SK-N-SH (cell line): ENCODE measurements at regions not wholly inside any gene's neighbourhood (a gene's known extent, or its start where the extent isn't known, plus 50 kb on each side); places are given as distances from the start of the nearest gene placed in this dataset.

Experiments
- CTCF ChIA-PET: fragments of 300-600, 350-600 bp; formaldehyde crosslinking; extraction: SDS; loops from one replicate; lab custom pipeline; 2021; lab: Yijun Ruan, JAX
- POLR2A ChIA-PET: fragments of 350-600 bp; sonication (Branson Sonifier 250); formaldehyde crosslinking; extraction: SDS; loops from one replicate; lab custom pipeline; 2020; ENCODE audit warnings: antibody characterized with exemption, inconsistent platforms; lab: Yijun Ruan, JAX
- DNase-seq: peaks from one replicate; pipeline ENCODE4 v3.0.0; 2012
- H2AFZ ChIP-seq: fragments of 200-600 bp; sonication (generic); 2 replicates; pipeline ENCODE4 v1.8.1; 2016; ENCODE audit warnings: antibody characterized with exemption, mild to moderate bottlenecking, low read depth
- H3F3A ChIP-seq: fragments of 200-600 bp; sonication (generic); replicated peaks from 2 replicates; pipeline ENCODE3; 2016; ENCODE audit warnings: antibody characterized with exemption, mild to moderate bottlenecking; ENCODE audit not compliant: insufficient read depth
- H3K27ac ChIP-seq, 2 experiments: fragments of 200-500 bp in 1 of 2; fragments of 200-600 bp in 1 of 2; sonication (Bioruptor generic) in 1 of 2; sonication (generic), shearing (Covaris generic) in 1 of 2; 2 replicates each; pipeline versions ENCODE4 v1.5.1 to v1.6.1; 2014 to 2016; ENCODE audit warnings: low read depth in 2 of 2, inconsistent platforms in 1 of 2, low read length in 1 of 2, mild to moderate bottlenecking in 1 of 2, mixed read lengths in 1 of 2
- H3K27me3 ChIP-seq: fragments of 200-600 bp; sonication (generic), shearing (Covaris generic); 2 replicates; pipeline ENCODE4 v1.6.1; 2016; ENCODE audit warnings: mixed run types; ENCODE audit not compliant: insufficient read depth
- H3K36me3 ChIP-seq, 2 experiments: fragments of 200-500 bp in 1 of 2; fragments of 200-600 bp in 1 of 2; sonication (Bioruptor generic) in 1 of 2; sonication (generic) in 1 of 2; replicated peaks in 1 of 2; 2 replicates each; pipeline versions ENCODE3 to v1.5.1; 2014 to 2016; ENCODE audit warnings: low read length in 1 of 2, mild to moderate bottlenecking in 1 of 2; ENCODE audit not compliant: insufficient read depth in 2 of 2, control insufficient read depth in 1 of 2
- H3K4me1 ChIP-seq, 2 experiments: fragments of 200-500 bp in 1 of 2; fragments of 200-600 bp in 1 of 2; sonication (Bioruptor generic) in 1 of 2; sonication (generic), shearing (Covaris generic) in 1 of 2; 2 replicates each; pipeline versions ENCODE4 v1.5.1 to v1.6.1; 2014 to 2016; ENCODE audit warnings: low read depth in 1 of 2, low read length in 1 of 2, mixed run types in 1 of 2; ENCODE audit not compliant: insufficient read depth in 2 of 2, control insufficient read depth in 1 of 2
- H3K4me2 ChIP-seq: fragments of 200-600 bp; sonication (generic), shearing (Covaris generic); 2 replicates; pipeline ENCODE4 v1.6.1; 2017; ENCODE audit warnings: mixed run types
- H3K4me3 ChIP-seq, 2 experiments: fragments of 200-500 bp in 1 of 2; fragments of 200-600 bp in 1 of 2; sonication (Bioruptor generic) in 1 of 2; sonication (generic), shearing (Covaris generic) in 1 of 2; 2 replicates each; pipeline versions ENCODE4 v1.5.1 to v1.8.1; 2014 to 2016; ENCODE audit warnings: low read depth in 2 of 2, inconsistent platforms in 1 of 2, low read length in 1 of 2, mild to moderate bottlenecking in 1 of 2, mixed read lengths in 1 of 2, moderate library complexity in 1 of 2
- H3K79me2 ChIP-seq: fragments of 200-600 bp; sonication (generic); 2 replicates; pipeline ENCODE4 v1.8.1; 2017; ENCODE audit warnings: mild to moderate bottlenecking; ENCODE audit not compliant: insufficient read depth
- H3K9ac ChIP-seq: fragments of 200-600 bp; sonication (generic); 2 replicates; pipeline ENCODE4 v1.6.1; 2017; ENCODE audit warnings: mixed run types
- H3K9me2 ChIP-seq: fragments of 200-600 bp; sonication (generic); 2 replicates; pipeline ENCODE4 v1.6.1; 2017; ENCODE audit warnings: mixed run types
- H3K9me3 ChIP-seq: fragments of 200-600 bp; sonication (generic); 2 replicates; pipeline ENCODE4 v1.6.1; 2017; ENCODE audit warnings: mixed run types, mild to moderate bottlenecking, moderate library complexity
- H4K20me1 ChIP-seq: fragments of 200-600 bp; sonication (generic); 2 replicates; pipeline ENCODE4 v1.6.1; 2017; ENCODE audit warnings: mild to moderate bottlenecking, mixed run types; ENCODE audit not compliant: insufficient read depth
- CHD2 ChIP-seq: fragments of 150-350 bp; IDR thresholded peaks from 2 replicates; pipeline ENCODE4 v1.6.1; 2018; ENCODE audit warnings: low read length; ENCODE audit not compliant: partially characterized antibody
- ELF1 ChIP-seq: IDR thresholded peaks from 2 replicates; pipeline ENCODE4 v1.4.0; 2012
- PBX3 ChIP-seq: IDR thresholded peaks from 2 replicates; pipeline ENCODE4; 2012
- RAD21 ChIP-seq: IDR thresholded peaks from 2 replicates; pipeline ENCODE4 v1.6.1; 2012; ENCODE audit warnings: mild to moderate bottlenecking, low read length
- RCOR1 ChIP-seq: fragments of 150-350 bp; IDR thresholded peaks from 2 replicates; pipeline ENCODE4 v1.6.1; 2017; ENCODE audit warnings: antibody characterized with exemption, low read length
- TCF12 ChIP-seq: IDR thresholded peaks from 2 replicates; pipeline ENCODE4 v1.4.0; 2012
- TEAD4 ChIP-seq: IDR thresholded peaks from 2 replicates; pipeline ENCODE4 v1.4.0; 2012; ENCODE audit warnings: mild to moderate bottlenecking, borderline replicate concordance; ENCODE audit not compliant: insufficient read depth
- USF1 ChIP-seq: IDR thresholded peaks from 2 replicates; pipeline ENCODE4 v1.4.0; 2012; ENCODE audit warnings: low read depth, borderline replicate concordance
- USF2 ChIP-seq: fragments of 150-350 bp; IDR thresholded peaks from 2 replicates; pipeline ENCODE4 v1.6.1; 2017; ENCODE audit warnings: antibody characterized with exemption, low read length, low read depth, borderline replicate concordance
- ZBTB33 ChIP-seq: IDR thresholded peaks from 2 replicates; pipeline ENCODE4 v1.4.0; 2012; ENCODE audit warnings: low read depth, borderline replicate concordance
- WGBS: methylation state at CpG from one replicate; pipeline ENCODE4 v1.1.6; 2017; ENCODE audit warnings: low lambda C conversion rate; 5-methylcytosine and 5-hydroxymethylcytosine counted together

GRCh38 chr14:22416193-22416592, 172.8 kb downstream of the DAD1 start:
- POLR2A ChIA-PET = no interaction called here

More at GRCh38 chr14:22416193-22416592, 172.8 kb downstream of the DAD1 start:
- H3K9ac ChIP-seq = no peak overlapping the region
- H3K79me2 ChIP-seq = no peaks in the 10 kb centered on the region
- H3K9me3 ChIP-seq = no peaks in the 10 kb centered on the region
- CTCF ChIA-PET = interaction anchor here (0.9 kb wide), 1 partner anchor 26 kb away, joined by 3 read pairs; no protein-coding TSS in a partner anchor
- H3K4me1 ChIP-seq = peaks cover 0 to 40% of the 10 kb centered on the region in 2 experiments; a peak in 1 of 4 replicates
- no peak overlapping the region for H2AFZ ChIP-seq
- H3K4me2 ChIP-seq = no peak overlapping the region
- H3K27me3 ChIP-seq = peaks cover 13% of the 10 kb centered on the region; the same call in 1 of the 2 replicates
- TF ChIP-seq CHD2 (no peak), ZBTB33 (no peak), USF2 (no peak), RAD21 (no peak), TCF12 (no peak), ELF1 (no peak), PBX3 (no peak), USF1 (no peak), TEAD4 (no peak), RCOR1 (no peak)
- H3K4me3 ChIP-seq = no peak overlapping the region
- no peak overlapping the region for H3K27ac ChIP-seq
- WGBS = 9% methylated on average over 2 of the region's 2 CpGs
- H3F3A ChIP-seq = no peaks in the 10 kb centered on the region
- H3K36me3 ChIP-seq = no peaks in the 10 kb centered on the region
- no peak for DNase-seq
- H3K9me2 ChIP-seq = no peaks in the 10 kb centered on the region
- no peaks in the 10 kb centered on the region for H4K20me1 ChIP-seq
